K562 (cell line): ENCODE measurements at regions not wholly inside any gene's neighbourhood (a gene's known extent, or its start where the extent isn't known, plus 50 kb on each side); places are given as distances from the start of the nearest gene placed in this dataset.

Experiments
- ARID4B ChIP-seq: sonication (generic); formaldehyde crosslinking; IDR thresholded peaks from 2 replicates; pipeline ENCODE4 v1.8.0; 2022; ENCODE audit warnings: mild to moderate bottlenecking, missing genetic modification reagents
- EGR1 ChIP-seq: fragments of 450-650 bp; conservative IDR thresholded peaks from 2 replicates; pipeline ENCODE4 v1.6.1; 2017; ENCODE audit warnings: mild to moderate bottlenecking
- ELF4 ChIP-seq: fragments of 450-650 bp; formaldehyde crosslinking; IDR thresholded peaks from 2 replicates; pipeline ENCODE4 v1.4.0; 2022; ENCODE audit warnings: missing genetic modification characterization
- NR2C2 ChIP-seq, 2 experiments: fragments of 200-800 bp in 1 of 2; sonication (Bioruptor generic) in 1 of 2; sonication (generic) in 1 of 2; formaldehyde crosslinking in 1 of 2; IDR thresholded peaks; 2 replicates each; pipeline versions ENCODE4 v1.6.1 to v1.8.0; 2016 to 2022; ENCODE audit warnings: mild to moderate bottlenecking in 1 of 2, missing compliant biosample characterization in 1 of 2, missing genetic modification characterization in 1 of 2, missing genetic modification reagents in 1 of 2
- POLR2AphosphoS5 ChIP-seq: IDR thresholded peaks from 2 replicates; pipeline ENCODE4 v1.6.1; 2011; ENCODE audit warnings: mild to moderate bottlenecking, low read depth, low read length, moderate library complexity; ENCODE audit not compliant: control insufficient read depth, insufficient read depth
- SP1 ChIP-seq: sonication (generic); formaldehyde crosslinking; IDR thresholded peaks from 2 replicates; pipeline ENCODE4 v1.8.1; 2022; ENCODE audit warnings: mild to moderate bottlenecking, missing genetic modification reagents
- ZNF586 ChIP-seq: fragments of 450-650 bp; formaldehyde crosslinking; conservative IDR thresholded peaks from 2 replicates; pipeline ENCODE4 v1.4.0; 2020; ENCODE audit warnings: mild to moderate bottlenecking, moderate library complexity
- ZNF695 ChIP-seq: fragments of 450-650 bp; formaldehyde crosslinking; IDR thresholded peaks from 2 replicates; pipeline ENCODE4 v1.4.0; 2020; ENCODE audit warnings: mild to moderate bottlenecking, moderate library complexity
- TF ChIP-seq, protein P1 (sequence below): IDR thresholded peaks from 2 replicates; pipeline ENCODE4 v1.6.1; 2016; ENCODE audit warnings: missing genetic modification characterization, missing compliant biosample characterization
- TF ChIP-seq, protein P2 (sequence below): sonication (generic); formaldehyde crosslinking; IDR thresholded peaks from 2 replicates; pipeline ENCODE4 v1.8.1; 2023; ENCODE audit warnings: mild to moderate bottlenecking, missing genetic modification reagents
- TF ChIP-seq, protein P3 (sequence below), 3 experiments: IDR thresholded peaks in 2 of 3; conservative IDR thresholded peaks in 1 of 3; 2 replicates each; pipeline ENCODE4 v1.5.1; 2011 to 2012; ENCODE audit warnings: low read length in 3 of 3, mild to moderate bottlenecking in 3 of 3, control low read depth in 2 of 3, improper control_type of control experiment in 1 of 3, inconsistent platforms in 1 of 3, low read depth in 1 of 3, mixed read lengths in 1 of 3, moderate library complexity in 1 of 3; ENCODE audit not compliant: insufficient read depth in 2 of 3

- TF ChIP-seq ARID4B (CRISPR knock-in tag) (no peak), EGR1 (no peak), SP1 (no peak), NR2C2 (CRISPR knock-in tag; IDR thresholded peaks at IDR 0.05) (no peak), NR2C2 (tag; IDR thresholded peaks at IDR 0.05) (no peak), POLR2AphosphoS5 (no peak), ZNF695 (no peak), ZNF586 (CRISPR knock-in tag) (no peak), ELF4 (CRISPR knock-in tag) (no peak)
- TF ChIP-seq, protein P1, sequence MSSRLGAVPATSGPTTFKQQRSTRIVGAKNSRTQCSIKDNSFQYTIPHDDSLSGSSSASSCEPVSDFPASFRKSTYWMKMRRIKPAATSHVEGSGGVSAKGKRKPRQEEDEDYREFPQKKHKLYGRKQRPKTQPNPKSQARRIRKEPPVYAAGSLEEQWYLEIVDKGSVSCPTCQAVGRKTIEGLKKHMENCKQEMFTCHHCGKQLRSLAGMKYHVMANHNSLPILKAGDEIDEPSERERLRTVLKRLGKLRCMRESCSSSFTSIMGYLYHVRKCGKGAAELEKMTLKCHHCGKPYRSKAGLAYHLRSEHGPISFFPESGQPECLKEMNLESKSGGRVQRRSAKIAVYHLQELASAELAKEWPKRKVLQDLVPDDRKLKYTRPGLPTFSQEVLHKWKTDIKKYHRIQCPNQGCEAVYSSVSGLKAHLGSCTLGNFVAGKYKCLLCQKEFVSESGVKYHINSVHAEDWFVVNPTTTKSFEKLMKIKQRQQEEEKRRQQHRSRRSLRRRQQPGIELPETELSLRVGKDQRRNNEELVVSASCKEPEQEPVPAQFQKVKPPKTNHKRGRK (tag): no peak
- TF ChIP-seq, protein P2, sequence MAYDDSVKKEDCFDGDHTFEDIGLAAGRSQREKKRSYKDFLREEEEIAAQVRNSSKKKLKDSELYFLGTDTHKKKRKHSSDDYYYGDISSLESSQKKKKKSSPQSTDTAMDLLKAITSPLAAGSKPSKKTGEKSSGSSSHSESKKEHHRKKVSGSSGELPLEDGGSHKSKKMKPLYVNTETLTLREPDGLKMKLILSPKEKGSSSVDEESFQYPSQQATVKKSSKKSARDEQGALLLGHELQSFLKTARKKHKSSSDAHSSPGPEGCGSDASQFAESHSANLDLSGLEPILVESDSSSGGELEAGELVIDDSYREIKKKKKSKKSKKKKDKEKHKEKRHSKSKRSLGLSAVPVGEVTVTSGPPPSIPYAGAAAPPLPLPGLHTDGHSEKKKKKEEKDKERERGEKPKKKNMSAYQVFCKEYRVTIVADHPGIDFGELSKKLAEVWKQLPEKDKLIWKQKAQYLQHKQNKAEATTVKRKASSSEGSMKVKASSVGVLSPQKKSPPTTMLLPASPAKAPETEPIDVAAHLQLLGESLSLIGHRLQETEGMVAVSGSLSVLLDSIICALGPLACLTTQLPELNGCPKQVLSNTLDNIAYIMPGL (CRISPR knock-in tag): no peak
- TF ChIP-seq, protein P3, sequence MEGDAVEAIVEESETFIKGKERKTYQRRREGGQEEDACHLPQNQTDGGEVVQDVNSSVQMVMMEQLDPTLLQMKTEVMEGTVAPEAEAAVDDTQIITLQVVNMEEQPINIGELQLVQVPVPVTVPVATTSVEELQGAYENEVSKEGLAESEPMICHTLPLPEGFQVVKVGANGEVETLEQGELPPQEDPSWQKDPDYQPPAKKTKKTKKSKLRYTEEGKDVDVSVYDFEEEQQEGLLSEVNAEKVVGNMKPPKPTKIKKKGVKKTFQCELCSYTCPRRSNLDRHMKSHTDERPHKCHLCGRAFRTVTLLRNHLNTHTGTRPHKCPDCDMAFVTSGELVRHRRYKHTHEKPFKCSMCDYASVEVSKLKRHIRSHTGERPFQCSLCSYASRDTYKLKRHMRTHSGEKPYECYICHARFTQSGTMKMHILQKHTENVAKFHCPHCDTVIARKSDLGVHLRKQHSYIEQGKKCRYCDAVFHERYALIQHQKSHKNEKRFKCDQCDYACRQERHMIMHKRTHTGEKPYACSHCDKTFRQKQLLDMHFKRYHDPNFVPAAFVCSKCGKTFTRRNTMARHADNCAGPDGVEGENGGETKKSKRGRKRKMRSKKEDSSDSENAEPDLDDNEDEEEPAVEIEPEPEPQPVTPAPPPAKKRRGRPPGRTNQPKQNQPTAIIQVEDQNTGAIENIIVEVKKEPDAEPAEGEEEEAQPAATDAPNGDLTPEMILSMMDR (IDR thresholded peaks at IDR 0.05 in 2 of 3, conservative IDR thresholded peaks at IDR 0.05 in 1 of 3; ENCODE audit: insufficient read depth in 2 of 3, low read depth in 1 of 3, low read length in 3 of 3): no peak
Measured at GRCh38 chr2:104904889-104905288, 51.0 kb downstream of the POU3F3 start.
